B cell (primary cell): ENCODE measurements at regions not wholly inside any gene's neighbourhood (a gene's known extent, or its start where the extent isn't known, plus 50 kb on each side); places are given as distances from the start of the nearest gene placed in this dataset.

Experiments used
- ATAC-seq: fragments of 200-7000 bp; cut with Tn5 transposase; one replicate; pipeline ENCODE4 v1.10.0; 2021; ENCODE audit warnings: low read depth, mild to moderate bottlenecking, moderate number of reproducible peaks, moderate library complexity
- CTCF ChIA-PET: fragments of 350-600 bp; sonication (Branson Sonifier 250); formaldehyde crosslinking; loops from one replicate; lab custom pipeline; 2021; ENCODE audit warnings: antibody characterized with exemption, inconsistent platforms; lab: Charles Lee
- POLR2A ChIA-PET: fragments of 350-600 bp; sonication (Branson Sonifier 250); formaldehyde crosslinking; loops from one replicate; lab custom pipeline; 2021; ENCODE audit warnings: antibody characterized with exemption; lab: Charles Lee
- DNase-seq: peaks from one replicate; pipeline ENCODE4 v3.0.0; 2013
- H2AFZ ChIP-seq: 2 replicates; pipeline ENCODE4 v1.6.1; 2012; ENCODE audit warnings: mild to moderate bottlenecking, low read depth, low read length; ENCODE audit not compliant: insufficient read depth, poor library complexity, severe bottlenecking
- H3K27ac ChIP-seq, 2 donors: 1 replicate in 1 of 2; 2 replicates in 1 of 2; pipeline ENCODE4 v1.5.1; 2012 to 2013; ENCODE audit warnings: low read length in 2 of 2, mild to moderate bottlenecking in 2 of 2, moderate library complexity in 1 of 2
- H3K27me3 ChIP-seq, 4 experiments: fragments of 200-600 bp in 1 of 4; sonication (generic) in 1 of 4; replicated peaks in 1 of 4; 1 replicate in 2 of 4; 2 replicates in 2 of 4; pipeline versions ENCODE4 v1.6.1 to v1.7.0; 2013 to 2016; ENCODE audit warnings: low read length in 3 of 4, mild to moderate bottlenecking in 2 of 4, mixed read lengths in 1 of 4, moderate library complexity in 1 of 4; ENCODE audit not compliant: insufficient read depth in 4 of 4, control insufficient read depth in 3 of 4; ENCODE audit errors: control extremely low read depth in 1 of 4
- H3K36me3 ChIP-seq, 2 experiments: replicated peaks in 1 of 2; 1 replicate in 1 of 2; 2 replicates in 1 of 2; pipeline versions ENCODE4 v1.6.1 to v1.7.1; 2013; ENCODE audit warnings: low read length in 1 of 2; ENCODE audit not compliant: insufficient read depth in 2 of 2, control insufficient read depth in 1 of 2; ENCODE audit errors: control extremely low read depth in 1 of 2, extremely low read depth in 1 of 2
- H3K4me1 ChIP-seq, 2 donors: fragments of 200-600 bp in 1 of 2; sonication (generic) in 1 of 2; 1 replicate in 1 of 2; 2 replicates in 1 of 2; pipeline versions ENCODE4 v1.5.1 to v1.6.1; 2013 to 2017; ENCODE audit warnings: low read length in 2 of 2; ENCODE audit not compliant: control insufficient read depth in 2 of 2, insufficient read depth in 2 of 2
- H3K4me2 ChIP-seq: replicated peaks from 2 replicates; pipeline ENCODE3; 2012; ENCODE audit warnings: mild to moderate bottlenecking, low read depth, low read length; ENCODE audit not compliant: poor library complexity, severe bottlenecking
- H3K4me3 ChIP-seq, 5 experiments: fragments of 200-600 bp in 1 of 5; sonication (generic) in 1 of 5; 1 replicate in 3 of 5; 2 replicates in 2 of 5; pipeline versions ENCODE4 v1.5.1 to v1.7.0; 2011 to 2016; ENCODE audit warnings: low read length in 4 of 5, mild to moderate bottlenecking in 4 of 5, low read depth in 2 of 5, control low read depth in 1 of 5, moderate library complexity in 1 of 5; ENCODE audit not compliant: insufficient read depth in 1 of 5; ENCODE audit errors: control extremely low read depth in 1 of 5, extremely low read depth in 1 of 5
- H3K79me2 ChIP-seq: fragments of 200-600 bp; sonication (generic); one replicate; pipeline ENCODE4 v1.6.0; 2016; ENCODE audit warnings: low read length; ENCODE audit not compliant: control insufficient read depth, insufficient read depth
- H3K9ac ChIP-seq: fragments of 200-600 bp; sonication (generic); 2 replicates; pipeline ENCODE4 v1.6.1; 2017; ENCODE audit warnings: mild to moderate bottlenecking, low read length, moderate library complexity
- H3K9me3 ChIP-seq, 3 donors: one replicate each; pipeline versions ENCODE4 v1.6.1 to v1.7.1; 2013; ENCODE audit warnings: low read length in 2 of 3; ENCODE audit not compliant: control insufficient read depth in 2 of 3, insufficient read depth in 1 of 3; ENCODE audit errors: control extremely low read depth in 1 of 3
- H4K20me1 ChIP-seq: 2 replicates; pipeline ENCODE4 v1.6.0; 2012; ENCODE audit warnings: mild to moderate bottlenecking, low read length; ENCODE audit not compliant: insufficient read depth, control insufficient read depth, poor library complexity, severe bottlenecking
- H3K27ac Mint-ChIP-seq: one replicate; pipeline ENCODE4 v1.8.0; 2021; ENCODE audit warnings: mixed read lengths
- H3K27me3 Mint-ChIP-seq: one replicate; pipeline ENCODE4 v1.8.0; 2021; ENCODE audit warnings: mixed read lengths
- H3K4me1 Mint-ChIP-seq: one replicate; pipeline ENCODE4 v1.8.0; 2021; ENCODE audit warnings: mixed read lengths
- H3K4me3 Mint-ChIP-seq: one replicate; pipeline ENCODE4 v1.8.0; 2021; ENCODE audit warnings: mixed read lengths
- H3K9me3 Mint-ChIP-seq: one replicate; pipeline ENCODE4 v1.8.0; 2022; ENCODE audit warnings: mixed read lengths; ENCODE audit not compliant: insufficient read depth
- CTCF ChIP-seq: fragments of 200-600 bp; IDR thresholded peaks from one replicate; pipeline ENCODE4 v1.8.0; 2022; ENCODE audit warnings: antibody characterized with exemption, mild to moderate bottlenecking
- EZH2 ChIP-seq: IDR thresholded peaks from 2 replicates; pipeline ENCODE4 v1.6.1; 2012; ENCODE audit warnings: borderline replicate concordance, low read depth, mild to moderate bottlenecking, moderate library complexity, low read length; ENCODE audit not compliant: insufficient read depth, poor library complexity, severe bottlenecking
- WGBS: methylation state at CpG from one replicate; pipeline ENCODE4 v1.1.5; 2013; ENCODE audit warnings: missing lambda C conversion rate; ENCODE audit not compliant: insufficient coverage; 5-methylcytosine and 5-hydroxymethylcytosine counted together
- intact Hi-C: fragments of 100-400 bp; cut with micrococcal nuclease; formaldehyde crosslinking; loops from one replicate; pipeline ENCODE4 v1.10.0; 2022

DNA sequence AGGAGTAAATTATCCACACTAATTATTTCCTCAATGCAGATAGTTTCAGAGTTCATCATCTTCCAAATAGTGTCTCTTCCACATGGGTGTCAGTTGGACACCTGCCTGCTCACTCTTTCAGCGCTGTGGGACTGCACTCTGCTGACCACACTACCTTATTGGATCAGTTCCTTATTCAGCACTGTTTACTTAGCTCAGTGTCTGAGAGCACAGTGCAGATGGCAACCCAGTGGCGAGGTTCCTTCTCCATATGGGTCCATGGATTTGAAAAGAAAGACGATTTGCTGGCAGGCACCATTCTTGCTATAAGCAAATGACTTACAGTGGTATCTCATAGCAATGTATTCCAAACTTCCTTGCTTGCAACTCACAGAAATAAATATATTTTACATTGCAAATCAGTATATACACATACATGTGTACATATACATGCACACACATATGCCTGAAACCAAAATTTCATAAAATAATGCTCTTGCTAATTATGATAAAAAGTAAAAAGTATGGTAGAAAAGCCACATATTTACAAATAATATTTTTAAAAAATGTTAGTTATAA is 354.8 kb downstream of the INSIG2 start:
- no peaks in the 10 kb centered on the region for H3K4me1 Mint-ChIP-seq

GRCh38 chr2:118442046-118442445 is 353.8 kb downstream of the INSIG2 start:
- no peaks in the 10 kb centered on the region for H3K9me3 Mint-ChIP-seq
- H2AFZ ChIP-seq: no peak overlapping the region
- H3K27ac Mint-ChIP-seq: no peak overlapping the region
- H3K4me1 Mint-ChIP-seq: no peaks in the 10 kb centered on the region
- H3K27me3 ChIP-seq: no peaks in the 10 kb centered on the region
- H3K27me3 Mint-ChIP-seq: no peaks in the 10 kb centered on the region
- no peaks in the 10 kb centered on the region for H3K4me1 ChIP-seq
- H4K20me1 ChIP-seq: no peaks in the 10 kb centered on the region
- no peak overlapping the region for H3K4me3 Mint-ChIP-seq
- H3K9me3 ChIP-seq: no peaks in the 10 kb centered on the region
- CTCF ChIA-PET: no interaction called here
- no peak for TF ChIP-seq CTCF
- no peak for TF ChIP-seq EZH2
- 60% methylated on average over 1 of the region's 1 CpG for WGBS
- no peak overlapping the region for H3K9ac ChIP-seq
- H3K36me3 ChIP-seq: no peaks in the 10 kb centered on the region
- no peak overlapping the region for H3K4me2 ChIP-seq
- intact Hi-C loops: no loop called here
- DNase-seq (no peak), ATAC-seq (no peak)
- H3K27ac ChIP-seq: no peak overlapping the region
- POLR2A ChIA-PET: no interaction called here
- H3K4me3 ChIP-seq: no peak overlapping the region
- no peaks in the 10 kb centered on the region for H3K79me2 ChIP-seq

More for the DNA sequence above, 354.8 kb downstream of the INSIG2 start:
- ChIA-PET POLR2A (no interaction called here), CTCF (no interaction called here)
- Histone ChIP-seq H3K4me2 (no peak overlapping the region), H3K27ac (no peak overlapping the region), H3K27me3 (no peaks in the 10 kb centered on the region), H3K9ac (no peak overlapping the region), H2AFZ (no peak overlapping the region), H3K79me2 (no peaks in the 10 kb centered on the region), H3K9me3 (no peaks in the 10 kb centered on the region), H3K4me1 (no peaks in the 10 kb centered on the region), H4K20me1 (no peaks in the 10 kb centered on the region), H3K4me3 (no peak overlapping the region), H3K36me3 (no peaks in the 10 kb centered on the region)
- no peak overlapping the region for H3K4me3 Mint-ChIP-seq
- no peak overlapping the region for H3K27ac Mint-ChIP-seq
- TF ChIP-seq CTCF: no peak
- WGBS: 95% methylated on average over 3 of the region's 3 CpGs
- no peaks in the 10 kb centered on the region for H3K27me3 Mint-ChIP-seq
- DNase-seq (no peak), ATAC-seq (no peak)
- intact Hi-C loops: no loop called here
- H3K9me3 Mint-ChIP-seq: no peaks in the 10 kb centered on the region
